GM19025 (cell line): ENCODE measurements at regions not wholly inside any gene's neighbourhood (a gene's known extent, or its start where the extent isn't known, plus 50 kb on each side); places are given as distances from the start of the nearest gene placed in this dataset.

Experiments used
- ATAC-seq: cut with Tn5 transposase; IDR thresholded peaks from one replicate; pipeline ENCODE4 v1.9.1; 2021; ENCODE audit warnings: mild to moderate bottlenecking, low read depth, moderate library complexity; ENCODE audit not compliant: unreplicated experiment

- no peak for ATAC-seq
Measured at GRCh38 chr7:155992974-155993373, 180.7 kb upstream of the SHH start.

- no peak for ATAC-seq
Measured at GRCh38 chr7:155992538-155992937, 180.3 kb upstream of the SHH start.

GRCh38 chr7:155992107-155992506, 179.8 kb upstream of the SHH start:
- ATAC-seq = no peak

DNA sequence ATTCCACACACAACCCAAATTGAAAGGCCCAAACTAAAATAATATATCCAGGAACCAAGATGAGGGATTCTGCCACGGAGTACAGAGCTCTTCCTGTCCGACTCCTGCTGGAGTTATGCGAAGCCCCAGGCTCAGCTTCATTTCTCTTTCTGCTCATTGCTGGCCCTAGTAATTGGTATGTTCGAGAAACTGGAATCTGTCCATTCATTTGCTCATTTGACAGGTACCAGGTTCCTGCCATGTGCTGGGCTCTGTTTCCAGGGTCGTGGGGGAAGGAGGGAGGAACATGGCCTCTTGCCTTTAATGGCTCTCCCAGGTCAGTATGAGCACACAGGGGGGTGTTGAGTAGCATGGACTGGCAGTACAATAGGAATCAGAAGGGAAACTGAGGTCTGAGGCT, 179.2 kb upstream of the SHH start:
- no peak for ATAC-seq

DNA sequence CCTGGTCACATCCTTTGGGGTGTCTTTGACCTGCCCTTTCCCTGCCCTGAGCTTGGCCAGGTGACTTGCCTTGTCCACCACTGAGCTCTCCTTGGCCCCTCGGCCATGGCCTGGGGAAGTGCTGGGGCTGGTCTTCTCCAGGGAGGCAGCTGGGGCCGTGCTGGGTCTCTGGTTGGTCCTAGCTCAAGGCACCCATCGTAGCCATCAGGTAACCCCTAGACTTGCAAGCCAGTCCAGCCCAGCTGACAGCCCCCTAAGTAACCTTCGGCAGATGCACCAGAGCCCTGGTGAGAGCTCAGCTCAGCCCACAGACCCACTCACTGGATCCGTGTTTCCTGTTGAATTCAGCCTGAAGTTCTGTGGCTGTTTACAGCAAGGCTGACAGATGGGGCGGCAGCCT, 176.2 kb upstream of the SHH start:
- no peak for ATAC-seq

- no peak for ATAC-seq
Measured at GRCh38 chr7:155987681-155988235, 175.5 kb upstream of the SHH start.

GRCh38 chr7:155986497-155987160, 174.4 kb upstream of the SHH start:
- no peak for ATAC-seq

GRCh38 chr7:155985518-155986250, 173.4 kb upstream of the SHH start:
- ATAC-seq = no peak

- no peak for ATAC-seq
Measured at GRCh38 chr7:155984609-155985405, 172.5 kb upstream of the SHH start.

DNA sequence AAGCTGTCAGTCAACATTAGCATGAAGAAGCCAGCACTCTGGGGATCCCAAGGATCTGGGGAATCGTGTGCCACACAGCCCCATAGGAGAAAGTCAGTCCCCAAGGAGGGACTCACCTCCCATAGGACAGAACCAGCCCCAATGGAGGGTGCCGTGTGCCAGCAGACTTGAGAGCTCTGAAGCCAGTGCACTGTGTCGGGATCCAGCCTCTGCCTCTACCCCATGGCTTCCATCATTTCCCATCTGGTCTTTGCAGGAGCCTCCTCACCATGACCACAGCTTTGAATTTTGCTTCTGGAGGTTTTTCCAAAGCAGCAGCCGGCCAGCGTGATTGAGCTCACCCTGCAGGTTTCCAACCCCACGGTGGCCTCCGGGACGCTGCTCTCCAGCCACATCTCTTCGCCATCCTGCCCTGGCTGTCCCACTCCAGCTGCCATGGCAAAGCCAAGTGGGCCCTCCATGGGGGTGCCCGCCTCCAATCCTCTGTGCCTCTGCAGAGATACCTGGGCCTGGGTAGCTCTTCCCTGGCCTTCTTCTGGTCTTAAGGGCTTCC, 171.8 kb upstream of the SHH start:
- no peak for ATAC-seq

DNA sequence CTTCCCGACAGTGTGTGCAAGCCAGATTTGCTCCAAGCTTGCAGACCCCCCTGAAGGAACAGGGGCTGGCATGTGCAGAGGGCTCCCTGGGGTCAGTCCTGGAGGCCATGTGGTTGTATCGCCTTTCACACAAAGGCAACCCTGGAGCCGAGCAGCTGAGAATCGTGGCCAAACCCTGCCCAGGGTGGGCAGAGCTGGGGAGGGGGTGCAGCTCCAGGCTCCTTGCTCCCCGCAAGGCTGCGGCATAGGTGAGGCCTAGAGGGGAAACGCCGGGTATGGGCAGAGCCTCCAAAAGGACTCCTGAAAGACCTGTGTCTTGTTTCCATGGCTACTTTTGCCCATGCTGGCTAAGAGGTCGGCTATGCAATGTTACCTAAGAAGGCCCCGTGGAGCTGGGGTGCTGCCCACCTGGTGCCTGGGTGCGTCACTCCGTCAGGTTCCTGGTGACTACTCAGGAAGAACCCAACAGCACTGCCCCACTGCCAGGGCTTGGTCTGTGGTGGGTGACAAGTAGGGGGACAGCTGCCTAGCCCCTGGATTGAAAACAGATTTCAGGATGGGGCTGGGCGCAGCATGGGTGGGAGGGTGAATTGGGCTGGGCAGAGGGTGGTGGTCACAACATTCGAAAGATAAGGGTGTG, 171.0 kb upstream of the SHH start:
- no peak for ATAC-seq

DNA sequence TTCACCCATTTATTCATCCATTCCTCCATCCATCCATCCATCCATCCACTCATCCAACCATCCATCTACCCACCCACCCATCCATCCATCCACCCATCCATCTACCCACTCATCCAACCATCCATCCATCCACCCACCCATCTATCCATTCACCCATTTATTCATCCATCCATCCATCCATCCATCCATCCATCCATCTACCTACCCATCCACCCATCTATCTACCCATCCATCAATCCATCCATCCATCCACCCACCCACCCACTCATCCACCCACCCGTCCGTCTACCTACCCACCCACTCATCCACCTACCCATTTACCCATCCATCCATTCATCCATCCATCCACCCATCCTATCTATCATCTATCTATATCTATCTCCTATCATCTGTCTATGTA, 169.4 kb upstream of the SHH start:
- no peak for ATAC-seq

GRCh38 chr7:155980841-155981240, 168.6 kb upstream of the SHH start:
- no peak for ATAC-seq

DNA sequence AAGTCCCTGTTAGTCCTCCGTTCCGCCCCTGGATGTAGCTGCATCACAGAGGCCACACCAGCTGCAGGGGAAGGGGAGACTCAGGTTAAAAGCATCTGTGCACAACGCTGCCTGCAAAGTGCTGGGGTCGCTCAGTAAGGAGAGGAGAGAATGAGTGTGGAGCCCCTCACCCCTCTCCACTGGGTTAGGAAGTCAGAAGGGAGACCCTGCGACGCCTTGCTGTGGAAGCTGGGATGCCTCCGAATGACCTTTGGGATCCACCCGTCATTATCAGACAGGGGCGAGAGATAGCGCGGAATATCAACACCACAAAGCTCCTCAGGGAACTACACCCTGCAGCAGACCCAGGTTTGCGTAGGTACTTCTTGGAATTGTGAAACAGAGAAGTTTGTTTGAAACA, 167.7 kb upstream of the SHH start:
- ATAC-seq = no peak

DNA sequence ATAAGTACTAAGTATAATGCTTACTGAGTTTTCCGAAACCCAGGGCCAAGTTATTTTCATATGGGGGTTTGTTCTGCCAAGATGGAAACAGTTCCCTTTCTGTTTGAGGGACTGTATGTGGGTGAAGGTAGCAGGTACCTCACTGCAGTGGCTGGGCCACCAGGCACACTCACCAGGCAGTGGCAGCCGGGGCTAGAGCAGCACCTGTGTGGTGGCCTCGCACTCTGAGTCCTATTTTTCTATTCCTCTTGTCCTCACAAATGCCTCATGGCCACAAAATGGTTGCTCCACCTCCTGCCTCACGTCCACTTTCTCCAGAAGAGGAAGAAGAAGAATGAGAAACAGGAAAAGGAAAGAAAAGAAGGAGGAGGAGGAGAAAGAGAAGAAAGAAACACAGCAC, 167.3 kb upstream of the SHH start:
- ATAC-seq = no peak

DNA sequence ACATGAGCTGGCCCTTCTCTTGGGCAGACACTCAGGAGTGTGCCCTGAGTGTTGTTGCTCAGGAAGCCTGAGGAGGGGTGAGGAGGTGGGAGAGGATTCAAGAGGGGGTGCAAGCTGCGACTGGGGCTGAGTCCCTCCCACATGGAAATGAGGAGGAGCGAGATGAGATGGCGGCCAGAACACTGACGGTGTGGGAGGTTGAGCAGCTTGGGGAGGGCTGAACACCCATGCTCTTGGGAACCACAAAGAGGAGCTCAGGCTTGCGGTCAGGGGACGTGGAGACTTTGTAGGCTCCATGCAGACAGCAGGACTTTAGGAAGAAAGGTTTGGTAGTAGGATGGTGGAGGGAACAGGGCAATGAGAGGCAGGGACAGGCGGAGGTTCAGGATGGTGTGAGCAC, 163.2 kb upstream of the SHH start:
- no peak for ATAC-seq

- ATAC-seq = no peak
Measured at GRCh38 chr7:155974186-155974897, 162.1 kb upstream of the SHH start.

DNA sequence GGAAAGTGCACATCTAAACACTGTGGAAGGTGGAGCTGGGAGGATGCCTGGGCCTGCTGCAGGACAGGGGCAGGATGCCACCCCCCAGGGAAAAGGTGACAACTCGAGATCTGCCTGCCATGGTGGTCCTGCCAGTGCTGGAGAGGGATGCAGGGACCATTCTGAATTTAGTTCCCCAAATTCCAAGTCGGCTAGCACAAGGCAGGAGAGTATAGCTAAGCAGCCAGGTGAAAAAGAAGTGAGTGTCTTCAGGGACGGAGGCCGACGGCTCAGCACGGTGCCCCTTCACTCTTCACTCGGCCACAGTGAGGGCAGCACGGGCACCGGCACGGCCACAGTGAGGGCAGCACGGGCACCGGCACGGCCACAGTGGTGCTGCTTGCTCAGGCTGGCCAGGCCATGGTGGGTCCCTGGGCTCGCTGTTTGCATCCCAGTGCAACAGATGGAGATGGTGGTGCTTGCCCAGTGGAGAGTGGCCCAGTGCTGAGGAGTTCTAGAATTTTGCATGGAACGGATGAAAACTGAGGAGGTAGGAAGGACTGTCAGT, 161.3 kb upstream of the SHH start:
- ATAC-seq = no peak

DNA sequence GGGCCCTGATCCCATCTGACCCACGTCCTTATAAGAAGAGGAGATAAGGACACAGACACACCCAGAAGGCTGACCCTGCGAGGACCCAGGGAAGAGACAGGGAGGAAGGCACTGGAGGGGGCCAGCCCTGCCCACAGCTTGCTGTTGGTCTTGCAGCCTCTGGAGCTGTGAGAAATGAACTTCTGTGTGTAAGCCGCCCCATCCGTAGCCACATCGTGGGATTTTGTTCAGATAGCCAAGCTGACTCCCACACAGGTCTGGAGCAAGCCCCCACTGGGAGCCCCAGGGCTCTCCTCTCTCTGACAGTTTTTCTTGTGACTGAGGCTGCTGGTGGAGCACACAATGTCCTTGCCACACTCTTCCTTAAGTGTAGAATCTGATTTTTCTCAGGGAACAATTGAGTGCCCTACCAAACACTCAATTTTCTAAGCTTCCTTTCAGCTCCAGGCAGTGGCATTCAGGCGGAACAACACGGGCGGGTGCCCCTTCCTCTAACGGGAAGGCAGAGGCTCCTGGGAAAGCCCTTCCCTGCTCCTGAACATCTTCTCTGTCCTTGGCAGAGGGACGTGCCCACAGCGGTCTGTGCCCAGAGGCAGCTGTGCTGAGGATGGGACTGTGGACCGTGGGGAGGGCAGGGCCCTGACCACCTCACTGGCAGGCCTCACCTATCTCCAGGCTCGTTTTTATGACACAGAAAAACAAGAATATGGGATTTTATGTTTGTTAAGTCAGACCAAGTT, 160.6 kb upstream of the SHH start:
- no peak for ATAC-seq
